ENCODE measurements at regions not wholly inside any gene's neighbourhood (a gene's known extent, or its start where the extent isn't known, plus 50 kb on each side); places are given as distances from the start of the nearest gene placed in this dataset.

- Histone ChIP-seq H3K36me3 (ENCODE audit: control insufficient read depth in 2 of 2, extremely low read depth in 1 of 2, insufficient read depth in 2 of 2, low read length in 2 of 2) (no peaks in the 10 kb centered on the region), H3K4me3 (ENCODE audit: control insufficient read depth in 2 of 3, extremely low read depth in 1 of 3, insufficient read depth in 2 of 3, low read depth in 1 of 3, low read length in 3 of 3) (no peak overlapping the region), H3K27ac (ENCODE audit: control insufficient read depth, insufficient read depth, low read length) (no peak overlapping the region), H3K27me3 (ENCODE audit: control insufficient read depth, extremely low read depth, insufficient read depth, low read length) (peaks cover 4% of the 10 kb centered on the region), H3K9me3 (ENCODE audit: control insufficient read depth, low read depth, low read length) (no peaks in the 10 kb centered on the region), H3K79me2 (ENCODE audit: control insufficient read depth, insufficient read depth, low read length) (no peaks in the 10 kb centered on the region), H3K4me1 (ENCODE audit: control insufficient read depth, extremely low read depth, insufficient read depth, low read length) (no peaks in the 10 kb centered on the region), H2AFZ (ENCODE audit: control insufficient read depth, low read length) (no peak overlapping the region), H3K9me1 (ENCODE audit: control insufficient read depth, extremely low read depth, insufficient read depth, low read length) (no peaks in the 10 kb centered on the region), H3K4me2 (ENCODE audit: control insufficient read depth, extremely low read depth, insufficient read depth, low read depth, low read length) (no peak overlapping the region), H3K9ac (ENCODE audit: control insufficient read depth, extremely low read depth, insufficient read depth, low read length) (no peak overlapping the region), H4K20me1 (ENCODE audit: control insufficient read depth, extremely low read depth, insufficient read depth, low read length) (no peaks in the 10 kb centered on the region)
- DNase-seq (ENCODE audit: low read depth, low spot score) (no peak), FAIRE-seq (no peak)
- dilution Hi-C loops (cut with MboI; ENCODE audit: extremely low pct_ligation_motif_present, low sequenced_read_pairs), result no loop called here
- TF ChIP-seq EZH2 (IDR thresholded peaks at IDR 0.05; ENCODE audit: low read length) (no peak), CTCF (optimal IDR thresholded peaks at IDR 0.05 in 1 of 3, IDR thresholded peaks at IDR 0.05 in 1 of 3, conservative IDR thresholded peaks at IDR 0.05 in 1 of 3; ENCODE audit: extremely low read depth in 1 of 3, insufficient read depth in 2 of 3, low read length in 3 of 3) (no peak)
Measured at GRCh38 chr22:26968859-26969523, 311.6 kb downstream of the MIAT start.

GRCh38 chr22:26970809-26971394 is 313.5 kb downstream of the MIAT start:
- TF ChIP-seq CTCF (optimal IDR thresholded peaks at IDR 0.05 in 1 of 3, IDR thresholded peaks at IDR 0.05 in 1 of 3, conservative IDR thresholded peaks at IDR 0.05 in 1 of 3; ENCODE audit: extremely low read depth in 1 of 3, insufficient read depth in 2 of 3, low read length in 3 of 3), result no peak
- no peak for TF ChIP-seq EZH2 (IDR thresholded peaks at IDR 0.05; ENCODE audit: low read length)
- no peaks in the 10 kb centered on the region for H4K20me1 ChIP-seq (ENCODE audit: control insufficient read depth, extremely low read depth, insufficient read depth, low read length)
- no peaks in the 10 kb centered on the region for H3K36me3 ChIP-seq (ENCODE audit: control insufficient read depth in 2 of 2, extremely low read depth in 1 of 2, insufficient read depth in 2 of 2, low read length in 2 of 2)
- no peak overlapping the region for H3K4me2 ChIP-seq (ENCODE audit: control insufficient read depth, extremely low read depth, insufficient read depth, low read depth, low read length)
- H3K9ac ChIP-seq (ENCODE audit: control insufficient read depth, extremely low read depth, insufficient read depth, low read length), result no peak overlapping the region
- no peak overlapping the region for H3K4me3 ChIP-seq (ENCODE audit: control insufficient read depth in 2 of 3, extremely low read depth in 1 of 3, insufficient read depth in 2 of 3, low read depth in 1 of 3, low read length in 3 of 3)
- DNase-seq (ENCODE audit: low read depth, low spot score) (no peak), FAIRE-seq (no peak)
- H3K9me3 ChIP-seq (ENCODE audit: control insufficient read depth, low read depth, low read length), result no peaks in the 10 kb centered on the region
- no peak overlapping the region for H3K27ac ChIP-seq (ENCODE audit: control insufficient read depth, insufficient read depth, low read length)
- dilution Hi-C loops (cut with MboI; ENCODE audit: extremely low pct_ligation_motif_present, low sequenced_read_pairs), result no loop called here
- peaks cover 4% of the 10 kb centered on the region for H3K4me1 ChIP-seq (ENCODE audit: control insufficient read depth, extremely low read depth, insufficient read depth, low read length)
- H3K27me3 ChIP-seq (ENCODE audit: control insufficient read depth, extremely low read depth, insufficient read depth, low read length), result peaks cover 4% of the 10 kb centered on the region
- H2AFZ ChIP-seq (ENCODE audit: control insufficient read depth, low read length), result no peak overlapping the region
- H3K9me1 ChIP-seq (ENCODE audit: control insufficient read depth, extremely low read depth, insufficient read depth, low read length), result no peaks in the 10 kb centered on the region
- no peaks in the 10 kb centered on the region for H3K79me2 ChIP-seq (ENCODE audit: control insufficient read depth, insufficient read depth, low read length)

Data from keratinocyte (primary cell).